K562 (cell line): ENCODE measurements at regions not wholly inside any gene's neighbourhood (a gene's known extent, or its start where the extent isn't known, plus 50 kb on each side); places are given as distances from the start of the nearest gene placed in this dataset.

ENCODE experiments used
- ATAC-seq: fragments of 200-7000 bp; cut with Tn5 transposase; 3 replicates; pipeline ENCODE4 v1.9.1; 2020; ENCODE audit warnings: moderate library complexity
- BruUV-seq: library from RNA; stranded (reverse); fragments of 400-500 nt; replicated peaks from 2 replicates; lab custom pipeline; 2021; lab: Mats Ljungman, UMichigan
- CTCF ChIA-PET: fragments of 300-600 bp; formaldehyde crosslinking; extraction: SDS; loops from one replicate; lab custom pipeline; 2021; ENCODE audit warnings: low intra/inter-chr PET ratio; lab: Yijun Ruan, JAX
- POLR2A ChIA-PET: fragments of 300-600, 350-650 bp; sonication (Branson Sonifier 250); formaldehyde crosslinking; extraction: SDS; loops from one replicate; lab custom pipeline; 2021; ENCODE audit warnings: antibody characterized with exemption, inconsistent platforms; lab: Yijun Ruan, JAX
- DNase-seq, 4 experiments: peaks; one replicate each; pipeline versions ENCODE4 v3.0.0 to v3.0.0-alpha.2; 2011 to 2018; ENCODE audit warnings: low spot score in 3 of 4, mixed read lengths in 3 of 4; ENCODE audit errors: extremely low read depth in 1 of 4
- FAIRE-seq: peaks from 2 replicates; lab custom pipeline; 2011; peaks lifted over from hg19 to GRCh38; lab: Jason Lieb, UNC
- H2AFZ ChIP-seq: 2 replicates; pipeline ENCODE4 v1.6.0; 2011; ENCODE audit warnings: low read depth, low read length, control low read depth, inconsistent platforms
- H3K27ac ChIP-seq: fragments of 200-600 bp; 3 replicates; pipeline ENCODE4 v1.8.0; 2011; ENCODE audit warnings: low read depth, mild to moderate bottlenecking, control low read depth, inconsistent platforms, low read length, moderate library complexity, mixed read lengths; ENCODE audit errors: extremely low read depth
- H3K27me3 ChIP-seq, 2 experiments: fragments of 300-600 bp in 1 of 2; 2 replicates in 1 of 2; 3 replicates in 1 of 2; pipeline versions ENCODE4 v1.6.0 to v1.8.0; 2011; ENCODE audit warnings: inconsistent platforms in 2 of 2, low read length in 2 of 2, mild to moderate bottlenecking in 1 of 2, mixed read lengths in 1 of 2, moderate library complexity in 1 of 2; ENCODE audit not compliant: control insufficient read depth in 2 of 2, insufficient read depth in 2 of 2
- H3K36me3 ChIP-seq: fragments of 300-600 bp; 3 replicates; pipeline ENCODE4 v1.8.0; 2011; ENCODE audit warnings: mild to moderate bottlenecking, low read length, inconsistent platforms; ENCODE audit not compliant: control insufficient read depth, insufficient read depth
- H3K4me1 ChIP-seq, 2 experiments: fragments of 200-600 bp in 1 of 2; replicated peaks in 1 of 2; 2 replicates in 1 of 2; 3 replicates in 1 of 2; pipeline versions ENCODE4 v1.5.1 to v1.8.0; 2011; ENCODE audit warnings: inconsistent platforms in 2 of 2, low read length in 2 of 2, mild to moderate bottlenecking in 1 of 2, mixed read lengths in 1 of 2, moderate library complexity in 1 of 2; ENCODE audit not compliant: control insufficient read depth in 2 of 2, insufficient read depth in 2 of 2
- H3K4me2 ChIP-seq: 2 replicates; pipeline ENCODE4 v1.6.1; 2011; ENCODE audit warnings: low read length, control low read depth, inconsistent platforms, mixed read lengths; ENCODE audit not compliant: insufficient read depth
- H3K4me3 ChIP-seq: fragments of 200-600 bp; sonication (generic), shearing (Covaris generic); 2 replicates; pipeline ENCODE4 v1.5.1; 2016; ENCODE audit warnings: control low read depth, inconsistent platforms
- H3K79me2 ChIP-seq: fragments of 200-600 bp; 3 replicates; pipeline ENCODE4 v1.8.0; 2011; ENCODE audit warnings: low read length, inconsistent platforms; ENCODE audit not compliant: control insufficient read depth, insufficient read depth
- H3K9ac ChIP-seq, 2 experiments: 2 replicates each; pipeline versions ENCODE4 v1.6.0 to v1.6.1; 2011; ENCODE audit warnings: low read depth in 2 of 2, low read length in 2 of 2, control low read depth in 1 of 2, inconsistent platforms in 1 of 2, mild to moderate bottlenecking in 1 of 2, mixed read lengths in 1 of 2; ENCODE audit not compliant: insufficient read depth in 1 of 2
- H3K9me1 ChIP-seq: one replicate; pipeline ENCODE4 v1.6.0; 2011; ENCODE audit warnings: inconsistent platforms, mild to moderate bottlenecking, low read length, moderate library complexity; ENCODE audit not compliant: control insufficient read depth, insufficient read depth
- H3K9me3 ChIP-seq: replicated peaks from 2 replicates; pipeline ENCODE4 v1.5.1; 2011; ENCODE audit warnings: low read depth, low read length, inconsistent platforms; ENCODE audit not compliant: control insufficient read depth, insufficient read depth
- H4K20me1 ChIP-seq: replicated peaks from 2 replicates; pipeline ENCODE4 v1.6.1; 2011; ENCODE audit warnings: low read length, inconsistent platforms, mixed read lengths; ENCODE audit not compliant: control insufficient read depth, insufficient read depth
- HDAC3 ChIP-seq: fragments of 450-650 bp; IDR thresholded peaks from 2 replicates; pipeline ENCODE4 v1.6.1; 2018; ENCODE audit warnings: borderline replicate concordance, mild to moderate bottlenecking, moderate library complexity; ENCODE audit not compliant: partially characterized antibody
- HDAC8 ChIP-seq: fragments of 450-650 bp; IDR thresholded peaks from 2 replicates; pipeline ENCODE4 v1.6.1; 2016; ENCODE audit warnings: mild to moderate bottlenecking, missing genetic modification characterization, moderate library complexity, missing compliant biosample characterization
- STAG1 ChIP-seq: sonication (generic); formaldehyde crosslinking; IDR thresholded peaks from 2 replicates; pipeline ENCODE4 v1.5.0; 2020; ENCODE audit warnings: missing genetic modification reagents, borderline replicate concordance
- WGBS: fragments of 100-300 bp; shearing (Covaris generic); methylation state at CpG from one replicate; pipeline ENCODE4 v1.1.6; 2016; ENCODE audit warnings: low coverage, mixed read lengths; ENCODE audit not compliant: insufficient coverage; ENCODE audit errors: missing lambda C conversion rate; 5-methylcytosine and 5-hydroxymethylcytosine counted together
- in situ Hi-C: fragments of 300-500 bp; cut with MboI; formaldehyde crosslinking; loops from 4 replicates; pipeline ENCODE4 v1.15.0; 2018; ENCODE audit warnings: inconsistent platforms, mixed read lengths
- intact Hi-C: fragments of 100-400 bp; cut with micrococcal nuclease; formaldehyde crosslinking; loops from 2 replicates; pipeline ENCODE4 v1.14.2; 2022
- TF ChIP-seq, protein P1 (sequence below), 3 experiments: fragments of 200-800 bp in 1 of 3; fragments of 250-450 bp in 1 of 3; fragments of 450-650 bp in 1 of 3; sonication (Bioruptor Pico) in 1 of 3; sonication (Bioruptor generic) in 1 of 3; formaldehyde crosslinking in 1 of 3; IDR thresholded peaks; 2 replicates each; pipeline versions ENCODE4 v1.6.1 to v1.8.0; 2016 to 2022; ENCODE audit warnings: mild to moderate bottlenecking in 2 of 3, missing genetic modification characterization in 2 of 3, missing compliant biosample characterization in 1 of 3, moderate library complexity in 1 of 3
- TF ChIP-seq, protein P2 (sequence below): sonication (generic); formaldehyde crosslinking; IDR thresholded peaks from 2 replicates; pipeline ENCODE4 v1.8.0; 2022; ENCODE audit warnings: mild to moderate bottlenecking, missing genetic modification reagents
- TF ChIP-seq, protein P3 (sequence below): fragments of 200-600 bp; sonication (generic); IDR thresholded peaks from one replicate; pipeline ENCODE4 v1.6.1; 2012; ENCODE audit warnings: mild to moderate bottlenecking, low read depth, low read length, inconsistent platforms

DNA sequence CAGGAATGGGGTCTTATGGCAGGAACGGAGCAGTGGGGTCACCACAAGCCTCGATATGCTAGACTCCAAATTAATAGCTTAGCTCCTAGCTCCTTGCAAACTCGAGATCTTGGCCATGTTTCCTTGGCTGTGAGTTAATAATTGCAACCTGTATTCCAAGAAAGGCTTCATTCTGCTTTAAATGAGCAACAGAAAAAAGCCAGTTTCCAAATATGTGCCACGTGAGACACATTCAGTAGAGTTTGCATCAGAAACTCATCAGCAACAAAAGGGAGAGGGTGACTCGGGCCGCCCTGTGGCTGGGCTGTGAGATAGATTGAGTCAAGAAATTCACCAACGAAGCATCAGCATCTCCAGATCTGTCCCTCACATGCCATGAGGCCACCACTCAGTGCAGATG is 112.0 kb downstream of the NPTX2 start:
- no peaks in the 10 kb centered on the region for H3K4me1 ChIP-seq
- peaks cover 0 to 40% of the 10 kb centered on the region in 2 experiments; a peak in 2 of 5 replicates for H3K27me3 ChIP-seq
- H3K9me1 ChIP-seq = no peaks in the 10 kb centered on the region
- no peak overlapping the region for H2AFZ ChIP-seq
- ChIA-PET POLR2A (interaction anchor here (0.5 to 0.6 kb wide), 3 partner anchors 27 to 106 kb away, joined by 3 read pairs; no protein-coding TSS in a partner anchor), CTCF (no interaction called here)
- no peak overlapping the region for H3K27ac ChIP-seq
- no peak overlapping the region for H3K9ac ChIP-seq
- no peaks in the 10 kb centered on the region for H3K79me2 ChIP-seq
- no peak overlapping the region for H3K4me3 ChIP-seq
- no peak overlapping the region for H3K4me2 ChIP-seq
- 3% methylated on average over 7 of the region's 7 CpGs for WGBS
- FAIRE-seq (no peak), ATAC-seq (peak; percentile 25; the same call in 1 of the 3 replicates), DNase-seq (no peak)
- no TSS peak for BruUV-seq
- in situ Hi-C loops = no loop called here
- no peaks in the 10 kb centered on the region for H3K36me3 ChIP-seq
- H3K9me3 ChIP-seq = no peaks in the 10 kb centered on the region
- 0 out of 2 replicates have a peak, but pooled peaks cover 7% of the 10 kb centered on the region for H4K20me1 ChIP-seq
- intact Hi-C loops = no loop called here
- TF ChIP-seq, protein P1, sequence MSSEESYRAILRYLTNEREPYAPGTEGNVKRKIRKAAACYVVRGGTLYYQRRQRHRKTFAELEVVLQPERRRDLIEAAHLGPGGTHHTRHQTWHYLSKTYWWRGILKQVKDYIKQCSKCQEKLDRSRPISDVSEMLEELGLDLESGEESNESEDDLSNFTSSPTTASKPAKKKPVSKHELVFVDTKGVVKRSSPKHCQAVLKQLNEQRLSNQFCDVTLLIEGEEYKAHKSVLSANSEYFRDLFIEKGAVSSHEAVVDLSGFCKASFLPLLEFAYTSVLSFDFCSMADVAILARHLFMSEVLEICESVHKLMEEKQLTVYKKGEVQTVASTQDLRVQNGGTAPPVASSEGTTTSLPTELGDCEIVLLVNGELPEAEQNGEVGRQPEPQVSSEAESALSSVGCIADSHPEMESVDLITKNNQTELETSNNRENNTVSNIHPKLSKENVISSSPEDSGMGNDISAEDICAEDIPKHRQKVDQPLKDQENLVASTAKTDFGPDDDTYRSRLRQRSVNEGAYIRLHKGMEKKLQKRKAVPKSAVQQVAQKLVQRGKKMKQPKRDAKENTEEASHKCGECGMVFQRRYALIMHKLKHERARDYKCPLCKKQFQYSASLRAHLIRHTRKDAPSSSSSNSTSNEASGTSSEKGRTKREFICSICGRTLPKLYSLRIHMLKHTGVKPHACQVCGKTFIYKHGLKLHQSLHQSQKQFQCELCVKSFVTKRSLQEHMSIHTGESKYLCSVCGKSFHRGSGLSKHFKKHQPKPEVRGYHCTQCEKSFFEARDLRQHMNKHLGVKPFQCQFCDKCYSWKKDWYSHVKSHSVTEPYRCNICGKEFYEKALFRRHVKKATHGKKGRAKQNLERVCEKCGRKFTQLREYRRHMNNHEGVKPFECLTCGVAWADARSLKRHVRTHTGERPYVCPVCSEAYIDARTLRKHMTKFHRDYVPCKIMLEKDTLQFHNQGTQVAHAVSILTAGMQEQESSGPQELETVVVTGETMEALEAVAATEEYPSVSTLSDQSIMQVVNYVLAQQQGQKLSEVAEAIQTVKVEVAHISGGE (CRISPR knock-in tag; IDR thresholded peaks at IDR 0.05) = no peak
- TF ChIP-seq HDAC3 = no peak
- TF ChIP-seq HDAC8 (tag) = no peak
- TF ChIP-seq, protein P2, sequence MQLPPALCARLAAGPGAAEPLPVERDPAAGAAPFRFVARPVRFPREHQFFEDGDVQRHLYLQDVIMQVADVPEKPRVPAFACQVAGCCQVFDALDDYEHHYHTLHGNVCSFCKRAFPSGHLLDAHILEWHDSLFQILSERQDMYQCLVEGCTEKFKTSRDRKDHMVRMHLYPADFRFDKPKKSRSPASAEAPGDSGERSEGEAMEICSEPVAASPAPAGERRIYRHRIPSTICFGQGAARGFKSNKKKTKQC (CRISPR knock-in tag) = no peak
- TF ChIP-seq, protein P3, sequence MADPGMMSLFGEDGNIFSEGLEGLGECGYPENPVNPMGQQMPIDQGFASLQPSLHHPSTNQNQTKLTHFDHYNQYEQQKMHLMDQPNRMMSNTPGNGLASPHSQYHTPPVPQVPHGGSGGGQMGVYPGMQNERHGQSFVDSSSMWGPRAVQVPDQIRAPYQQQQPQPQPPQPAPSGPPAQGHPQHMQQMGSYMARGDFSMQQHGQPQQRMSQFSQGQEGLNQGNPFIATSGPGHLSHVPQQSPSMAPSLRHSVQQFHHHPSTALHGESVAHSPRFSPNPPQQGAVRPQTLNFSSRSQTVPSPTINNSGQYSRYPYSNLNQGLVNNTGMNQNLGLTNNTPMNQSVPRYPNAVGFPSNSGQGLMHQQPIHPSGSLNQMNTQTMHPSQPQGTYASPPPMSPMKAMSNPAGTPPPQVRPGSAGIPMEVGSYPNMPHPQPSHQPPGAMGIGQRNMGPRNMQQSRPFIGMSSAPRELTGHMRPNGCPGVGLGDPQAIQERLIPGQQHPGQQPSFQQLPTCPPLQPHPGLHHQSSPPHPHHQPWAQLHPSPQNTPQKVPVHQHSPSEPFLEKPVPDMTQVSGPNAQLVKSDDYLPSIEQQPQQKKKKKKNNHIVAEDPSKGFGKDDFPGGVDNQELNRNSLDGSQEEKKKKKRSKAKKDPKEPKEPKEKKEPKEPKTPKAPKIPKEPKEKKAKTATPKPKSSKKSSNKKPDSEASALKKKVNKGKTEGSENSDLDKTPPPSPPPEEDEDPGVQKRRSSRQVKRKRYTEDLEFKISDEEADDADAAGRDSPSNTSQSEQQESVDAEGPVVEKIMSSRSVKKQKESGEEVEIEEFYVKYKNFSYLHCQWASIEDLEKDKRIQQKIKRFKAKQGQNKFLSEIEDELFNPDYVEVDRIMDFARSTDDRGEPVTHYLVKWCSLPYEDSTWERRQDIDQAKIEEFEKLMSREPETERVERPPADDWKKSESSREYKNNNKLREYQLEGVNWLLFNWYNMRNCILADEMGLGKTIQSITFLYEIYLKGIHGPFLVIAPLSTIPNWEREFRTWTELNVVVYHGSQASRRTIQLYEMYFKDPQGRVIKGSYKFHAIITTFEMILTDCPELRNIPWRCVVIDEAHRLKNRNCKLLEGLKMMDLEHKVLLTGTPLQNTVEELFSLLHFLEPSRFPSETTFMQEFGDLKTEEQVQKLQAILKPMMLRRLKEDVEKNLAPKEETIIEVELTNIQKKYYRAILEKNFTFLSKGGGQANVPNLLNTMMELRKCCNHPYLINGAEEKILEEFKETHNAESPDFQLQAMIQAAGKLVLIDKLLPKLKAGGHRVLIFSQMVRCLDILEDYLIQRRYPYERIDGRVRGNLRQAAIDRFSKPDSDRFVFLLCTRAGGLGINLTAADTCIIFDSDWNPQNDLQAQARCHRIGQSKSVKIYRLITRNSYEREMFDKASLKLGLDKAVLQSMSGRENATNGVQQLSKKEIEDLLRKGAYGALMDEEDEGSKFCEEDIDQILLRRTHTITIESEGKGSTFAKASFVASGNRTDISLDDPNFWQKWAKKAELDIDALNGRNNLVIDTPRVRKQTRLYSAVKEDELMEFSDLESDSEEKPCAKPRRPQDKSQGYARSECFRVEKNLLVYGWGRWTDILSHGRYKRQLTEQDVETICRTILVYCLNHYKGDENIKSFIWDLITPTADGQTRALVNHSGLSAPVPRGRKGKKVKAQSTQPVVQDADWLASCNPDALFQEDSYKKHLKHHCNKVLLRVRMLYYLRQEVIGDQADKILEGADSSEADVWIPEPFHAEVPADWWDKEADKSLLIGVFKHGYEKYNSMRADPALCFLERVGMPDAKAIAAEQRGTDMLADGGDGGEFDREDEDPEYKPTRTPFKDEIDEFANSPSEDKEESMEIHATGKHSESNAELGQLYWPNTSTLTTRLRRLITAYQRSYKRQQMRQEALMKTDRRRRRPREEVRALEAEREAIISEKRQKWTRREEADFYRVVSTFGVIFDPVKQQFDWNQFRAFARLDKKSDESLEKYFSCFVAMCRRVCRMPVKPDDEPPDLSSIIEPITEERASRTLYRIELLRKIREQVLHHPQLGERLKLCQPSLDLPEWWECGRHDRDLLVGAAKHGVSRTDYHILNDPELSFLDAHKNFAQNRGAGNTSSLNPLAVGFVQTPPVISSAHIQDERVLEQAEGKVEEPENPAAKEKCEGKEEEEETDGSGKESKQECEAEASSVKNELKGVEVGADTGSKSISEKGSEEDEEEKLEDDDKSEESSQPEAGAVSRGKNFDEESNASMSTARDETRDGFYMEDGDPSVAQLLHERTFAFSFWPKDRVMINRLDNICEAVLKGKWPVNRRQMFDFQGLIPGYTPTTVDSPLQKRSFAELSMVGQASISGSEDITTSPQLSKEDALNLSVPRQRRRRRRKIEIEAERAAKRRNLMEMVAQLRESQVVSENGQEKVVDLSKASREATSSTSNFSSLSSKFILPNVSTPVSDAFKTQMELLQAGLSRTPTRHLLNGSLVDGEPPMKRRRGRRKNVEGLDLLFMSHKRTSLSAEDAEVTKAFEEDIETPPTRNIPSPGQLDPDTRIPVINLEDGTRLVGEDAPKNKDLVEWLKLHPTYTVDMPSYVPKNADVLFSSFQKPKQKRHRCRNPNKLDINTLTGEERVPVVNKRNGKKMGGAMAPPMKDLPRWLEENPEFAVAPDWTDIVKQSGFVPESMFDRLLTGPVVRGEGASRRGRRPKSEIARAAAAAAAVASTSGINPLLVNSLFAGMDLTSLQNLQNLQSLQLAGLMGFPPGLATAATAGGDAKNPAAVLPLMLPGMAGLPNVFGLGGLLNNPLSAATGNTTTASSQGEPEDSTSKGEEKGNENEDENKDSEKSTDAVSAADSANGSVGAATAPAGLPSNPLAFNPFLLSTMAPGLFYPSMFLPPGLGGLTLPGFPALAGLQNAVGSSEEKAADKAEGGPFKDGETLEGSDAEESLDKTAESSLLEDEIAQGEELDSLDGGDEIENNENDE = no peak
- no peak for TF ChIP-seq STAG1 (CRISPR knock-in tag)
